GM21367 (cell line): ENCODE measurements at regions not wholly inside any gene's neighbourhood (a gene's known extent, or its start where the extent isn't known, plus 50 kb on each side); places are given as distances from the start of the nearest gene placed in this dataset.
"Not testable (repeated sequence)": the region's sequence is repeated elsewhere in the genome, so short reads cannot be mapped to it uniquely, and the experiment has no call there.

Experiments
- ATAC-seq: cut with Tn5 transposase; IDR thresholded peaks from one replicate; pipeline ENCODE4 v1.9.1; 2021; ENCODE audit not compliant: unreplicated experiment

- ATAC-seq = no peak
Observed at GRCh38 chr4:116059361-116059760, 945.9 kb upstream of the NDST4 start.

DNA sequence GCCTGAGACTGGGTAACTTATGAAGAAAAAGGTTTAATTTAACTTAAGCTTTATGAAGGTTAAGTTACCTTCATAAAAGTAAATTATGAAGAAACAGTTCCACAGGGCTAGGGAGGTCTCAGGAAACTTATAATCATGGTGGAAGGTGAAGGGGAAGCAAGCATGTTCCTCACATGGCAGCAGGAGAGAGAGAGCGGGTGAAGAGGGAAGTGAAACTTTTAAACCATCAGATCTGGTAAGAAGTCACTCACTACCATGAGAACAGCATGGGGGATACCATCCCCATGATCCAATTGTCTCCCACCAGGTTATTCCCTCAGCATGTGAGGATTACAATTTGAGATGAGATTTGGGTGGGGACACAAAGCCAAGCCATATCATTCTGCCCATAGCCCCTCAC, 944.7 kb upstream of the NDST4 start:
- no peak for ATAC-seq

DNA sequence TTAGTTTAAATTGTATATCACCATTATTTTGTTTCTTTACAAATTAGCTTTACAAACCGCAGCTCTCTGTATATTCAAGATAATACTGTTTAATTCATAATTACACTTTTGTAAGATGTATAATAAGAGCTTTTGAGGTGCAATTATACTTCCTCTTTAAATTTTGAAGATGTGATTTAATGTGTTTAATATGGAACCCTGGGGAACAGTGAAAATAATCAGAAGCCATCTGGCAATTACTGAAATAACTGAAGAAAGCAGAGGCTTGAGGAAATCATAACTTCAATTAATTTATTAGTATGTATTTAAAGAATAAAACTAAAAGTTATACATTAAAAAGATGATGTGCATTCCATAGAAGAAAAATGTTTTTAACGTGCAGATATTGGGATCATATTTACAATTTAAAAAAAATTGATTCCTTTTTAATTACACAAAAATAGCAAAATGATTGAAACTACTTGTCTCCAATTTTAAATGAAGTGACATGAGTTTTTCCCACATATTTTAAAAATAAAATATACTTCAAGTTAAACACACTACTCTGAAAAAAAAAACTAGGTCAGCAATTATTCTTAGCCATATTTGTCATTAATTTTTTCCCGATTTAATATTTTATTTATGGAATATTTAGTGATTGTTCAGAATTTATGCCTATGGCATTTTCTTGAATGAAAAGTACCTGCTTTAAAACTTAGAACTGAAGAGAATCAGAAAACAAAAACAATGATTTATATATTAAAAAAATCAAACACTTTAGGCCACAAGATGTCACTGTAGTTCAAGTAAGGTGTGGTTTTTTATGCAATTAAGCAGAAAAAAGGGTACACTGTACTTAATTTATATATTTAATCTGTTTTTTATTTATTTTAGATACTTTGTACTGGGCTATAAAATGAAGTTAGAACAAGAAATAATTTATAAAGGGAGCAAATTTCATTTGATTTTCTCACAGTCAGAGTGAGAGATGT, 942.7 kb upstream of the NDST4 start:
- no peak for ATAC-seq

DNA sequence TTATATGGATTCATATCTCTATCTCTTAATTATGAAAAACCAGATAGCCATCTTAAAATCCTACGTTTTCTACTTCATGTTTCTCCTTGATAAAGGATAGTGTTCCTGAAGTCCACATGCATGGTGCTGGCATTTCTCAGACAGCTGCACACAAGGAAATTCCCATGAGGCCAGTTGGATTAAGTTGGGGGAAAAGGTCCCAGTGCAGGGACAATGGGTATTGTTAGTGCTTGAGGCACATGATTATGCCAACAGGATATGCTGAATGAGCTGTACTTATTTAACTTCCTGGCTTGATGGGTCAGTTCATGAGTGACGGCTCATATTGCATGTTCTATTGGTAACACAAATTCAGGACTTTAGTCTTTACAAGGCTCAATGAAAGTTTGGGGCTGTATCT, 913.9 kb upstream of the NDST4 start:
- no peak for ATAC-seq

DNA sequence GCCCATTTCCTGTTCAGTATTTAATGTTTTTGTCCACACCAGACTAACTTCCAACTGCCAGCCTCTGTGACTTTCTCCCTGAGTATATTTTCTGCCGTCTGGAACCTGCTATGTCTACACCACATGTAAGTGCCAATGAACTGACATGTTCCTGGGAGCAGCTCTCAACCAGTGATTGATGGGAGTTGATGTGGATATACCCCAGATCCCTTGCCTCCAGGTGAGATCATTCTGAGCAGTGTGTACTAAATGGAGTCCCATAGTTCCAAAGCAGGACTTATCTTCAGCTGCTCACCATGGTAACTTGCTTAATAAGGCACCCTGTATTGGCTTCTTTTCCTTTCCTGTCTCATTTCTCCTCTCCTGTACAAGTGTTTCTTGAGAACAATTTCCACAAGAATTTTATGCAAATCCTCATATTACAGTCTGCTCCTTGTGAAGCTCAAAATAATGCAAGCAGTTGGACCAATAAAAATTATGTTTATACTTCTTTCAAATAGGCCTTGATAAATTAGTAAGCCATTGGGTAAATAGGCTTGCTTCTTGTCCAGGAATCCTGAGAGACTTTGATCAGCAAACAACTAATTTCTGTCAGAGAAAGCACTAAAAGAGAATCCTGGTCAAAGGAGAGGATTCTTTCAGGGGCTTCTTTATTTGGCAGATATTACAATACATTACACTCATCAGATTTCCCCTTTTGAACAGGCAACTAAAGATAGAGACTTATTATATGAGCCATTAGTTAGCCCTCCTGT, 911.7 kb upstream of the NDST4 start:
- no peak for ATAC-seq

DNA sequence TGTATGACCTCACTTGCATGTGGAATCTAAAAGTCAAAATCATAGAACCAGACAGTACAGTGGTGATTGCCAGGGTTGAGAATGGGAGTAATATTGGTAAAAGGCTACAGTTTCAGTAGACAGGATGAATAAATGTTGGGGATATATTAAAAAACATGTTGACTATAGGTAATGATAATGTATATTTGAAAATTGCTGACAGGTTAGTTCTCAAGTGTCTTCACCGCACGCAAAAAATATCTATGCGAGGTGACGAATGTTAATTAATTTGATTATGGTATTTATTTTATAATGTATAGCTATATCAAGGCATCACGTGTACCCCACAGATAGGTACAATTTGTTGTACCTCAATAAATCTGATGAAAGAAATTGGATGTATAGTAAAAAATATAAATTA, 909.6 kb upstream of the NDST4 start:
- no peak for ATAC-seq

DNA sequence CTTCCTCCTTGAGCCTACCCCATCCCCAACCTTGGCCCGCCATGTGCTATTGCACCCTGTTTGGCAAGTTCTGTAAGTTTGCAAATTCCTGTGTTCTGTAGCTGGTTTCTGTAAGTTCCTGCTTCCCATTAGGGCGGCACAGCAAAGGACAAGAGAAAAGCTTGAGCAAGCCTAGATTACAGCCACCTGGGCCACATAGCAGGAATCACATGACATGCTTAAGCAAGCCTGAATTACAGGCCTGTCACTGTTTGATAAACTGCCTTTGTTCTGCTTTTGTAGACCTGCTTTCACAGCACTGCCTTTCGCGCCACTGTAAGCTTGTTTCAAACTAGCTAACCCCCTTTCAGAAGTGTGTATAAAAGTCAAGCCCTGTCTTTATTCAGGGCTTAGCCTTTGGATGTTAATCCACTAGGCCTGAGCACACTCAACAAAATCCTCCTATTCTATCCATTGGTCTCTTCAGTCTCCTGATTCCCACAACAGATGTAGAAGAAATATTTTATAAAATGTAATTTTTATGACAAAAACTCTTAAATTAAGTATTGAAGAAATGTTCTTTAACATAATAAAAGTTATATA, 906.8 kb upstream of the NDST4 start:
- ATAC-seq = no peak

DNA sequence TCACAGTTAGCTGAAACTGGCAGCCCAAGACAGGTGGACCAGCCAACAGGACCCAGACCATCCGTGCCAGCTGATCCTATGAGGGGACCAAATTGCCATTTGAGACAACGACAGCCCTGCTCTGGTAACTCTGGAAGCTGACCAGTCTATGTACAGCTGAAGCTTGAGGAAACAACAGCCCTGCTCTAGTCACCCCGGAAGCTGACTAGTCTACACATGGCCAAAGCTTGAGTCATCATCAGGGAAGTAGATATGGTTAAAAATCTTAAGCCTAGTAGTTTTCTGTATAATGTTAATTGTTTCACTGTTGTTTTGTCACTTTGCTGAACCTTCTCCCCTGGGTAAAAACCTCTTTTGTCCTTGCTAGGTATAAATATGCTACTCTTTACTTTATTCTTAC, 905.4 kb upstream of the NDST4 start:
- ATAC-seq = no peak

- ATAC-seq = no peak
Observed at GRCh38 chr4:116016201-116016600, 902.8 kb upstream of the NDST4 start.

GRCh38 chr4:116015549-116015948, 902.1 kb upstream of the NDST4 start:
- no peak for ATAC-seq

- ATAC-seq = no peak
Observed at GRCh38 chr4:116015062-116015461, 901.6 kb upstream of the NDST4 start.

DNA sequence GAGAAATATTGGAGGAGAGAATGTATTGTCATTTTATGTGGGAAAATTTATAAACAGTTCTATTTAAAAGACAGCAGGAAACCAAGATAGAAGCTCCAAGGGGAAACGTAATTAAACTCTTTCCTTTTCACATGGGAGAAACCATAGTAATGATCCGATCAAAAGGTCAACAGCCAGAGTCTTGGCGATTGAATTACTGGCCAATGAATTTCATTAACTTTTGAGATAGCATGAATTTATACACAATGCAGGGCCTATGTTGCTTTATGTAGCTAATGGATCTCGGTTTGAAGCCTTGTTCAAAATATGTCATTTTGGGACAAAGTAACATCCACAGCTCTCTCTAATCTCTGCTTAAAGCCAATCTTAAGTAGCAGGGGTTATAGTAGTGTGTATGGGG, 897.5 kb upstream of the NDST4 start:
- no peak for ATAC-seq

- ATAC-seq = no peak
Observed at GRCh38 chr4:116005806-116006088, 892.3 kb upstream of the NDST4 start.

DNA sequence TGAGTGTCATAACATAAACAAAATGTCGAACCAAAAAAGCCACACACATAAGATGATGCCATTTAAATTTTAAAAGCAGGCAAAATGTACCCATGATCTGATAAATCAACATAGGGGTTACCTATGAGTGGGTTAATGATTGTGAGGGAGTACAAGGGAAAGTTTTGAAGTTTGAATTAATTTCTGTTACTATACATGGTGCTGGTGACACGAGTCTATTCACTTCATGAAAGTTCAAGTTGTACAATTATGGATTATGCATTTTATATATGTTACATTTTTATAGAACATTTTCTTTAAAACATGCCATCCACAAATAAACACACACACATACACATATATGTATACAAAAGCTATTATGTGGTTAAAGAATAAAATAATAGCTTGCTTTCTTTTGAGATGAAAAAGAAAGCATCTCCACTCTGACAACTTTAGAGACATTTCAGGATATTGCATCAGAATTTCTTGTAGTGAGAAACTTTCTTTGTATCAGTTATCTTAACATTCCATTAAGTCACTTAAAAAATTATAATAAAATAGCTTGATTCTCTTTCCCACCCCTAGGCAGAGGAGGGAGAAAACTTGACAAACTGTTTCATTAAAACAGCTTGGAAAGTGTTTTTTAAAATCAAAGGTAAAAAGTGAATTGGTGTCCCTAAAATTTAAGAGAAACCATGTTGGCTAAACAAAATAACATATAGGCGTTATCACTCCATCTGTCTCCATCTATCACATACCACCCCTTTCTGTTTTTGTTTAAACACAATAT, 891.8 kb upstream of the NDST4 start:
- no peak for ATAC-seq

DNA sequence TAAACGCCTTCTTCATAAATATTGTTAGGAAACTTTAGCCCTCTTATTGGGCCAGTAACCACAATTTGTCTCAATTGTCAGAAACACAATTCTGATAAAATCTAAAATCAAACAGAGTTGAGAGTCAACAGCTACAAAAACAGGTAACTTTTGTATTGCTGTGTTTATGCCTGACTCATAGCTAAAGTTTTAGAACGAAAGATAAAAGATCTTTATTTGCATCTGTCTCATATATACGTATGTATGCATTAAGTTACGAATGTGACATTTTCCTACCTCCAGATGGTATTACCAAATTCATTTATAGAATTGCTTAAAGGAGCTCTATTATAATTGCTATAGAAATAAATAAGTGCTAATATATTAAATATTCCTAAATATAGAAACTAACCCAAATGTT, 887.9 kb upstream of the NDST4 start:
- ATAC-seq = no peak

DNA sequence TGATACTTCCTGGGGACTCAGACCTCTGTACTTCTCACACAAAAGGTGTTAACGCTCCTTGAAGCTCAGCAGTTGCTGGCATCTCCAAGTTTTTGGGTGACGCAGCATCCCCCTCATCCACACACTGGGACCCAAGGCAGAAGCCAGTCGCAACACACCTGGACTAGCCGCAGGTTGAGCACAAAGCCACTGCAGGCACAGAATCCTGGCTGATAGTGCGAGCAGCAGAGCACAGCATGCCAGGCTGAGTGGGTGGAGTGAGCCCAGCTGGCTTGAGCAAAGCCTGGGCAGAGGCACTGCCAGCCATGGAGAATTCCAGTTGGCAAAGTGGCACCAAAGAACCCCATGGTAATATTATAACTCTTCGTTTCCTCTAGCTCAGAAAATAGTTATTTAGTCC, 873.2 kb upstream of the NDST4 start:
- ATAC-seq = no peak

DNA sequence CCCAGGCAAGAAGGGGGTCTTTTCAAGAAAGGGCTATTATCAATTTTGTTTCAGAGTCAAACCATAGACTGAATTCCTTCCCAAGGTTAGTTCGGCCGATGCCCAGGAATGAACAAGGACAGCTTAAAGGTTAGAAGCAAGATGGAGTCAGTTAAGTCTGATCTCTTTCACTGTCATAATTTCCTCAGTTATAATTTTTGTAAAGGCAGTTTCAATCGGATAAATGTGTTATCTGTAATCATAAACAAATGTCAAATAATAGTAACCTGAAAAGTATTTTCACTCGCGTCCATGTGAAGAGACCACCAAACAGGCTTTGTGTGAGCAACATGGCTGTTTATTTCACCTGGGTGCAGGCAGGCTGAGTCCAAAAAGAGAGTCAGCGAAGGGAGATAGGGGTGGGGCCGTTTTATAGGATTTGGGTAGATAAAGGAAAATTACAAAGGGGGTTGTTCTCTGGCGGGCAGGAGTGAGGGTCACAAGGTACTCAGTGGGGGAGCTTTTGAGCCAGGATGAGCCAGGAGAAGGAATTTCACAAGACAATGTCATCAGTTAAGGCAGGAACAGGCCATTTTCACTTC, 862.1 kb upstream of the NDST4 start:
- ATAC-seq = not testable (repeated sequence)

DNA sequence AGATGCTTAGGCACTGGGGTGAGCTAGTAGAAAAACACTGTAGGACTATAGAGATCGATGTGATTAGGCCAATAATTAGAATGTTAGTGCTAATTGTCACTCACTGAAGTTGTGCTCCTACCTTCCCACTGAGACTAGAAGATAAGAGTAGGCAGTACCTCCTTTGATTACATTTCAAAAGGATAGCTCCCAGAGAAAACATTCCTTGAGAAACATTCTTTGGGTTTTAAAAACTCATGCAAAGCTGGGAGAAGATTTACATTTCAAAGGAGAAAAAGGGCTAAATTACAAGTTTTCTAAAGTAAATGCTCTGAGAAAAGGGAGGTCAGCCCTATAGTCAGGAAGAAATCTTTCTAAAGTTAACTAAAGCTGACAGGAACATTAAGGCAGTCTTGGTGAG, 860.3 kb upstream of the NDST4 start:
- no peak for ATAC-seq

DNA sequence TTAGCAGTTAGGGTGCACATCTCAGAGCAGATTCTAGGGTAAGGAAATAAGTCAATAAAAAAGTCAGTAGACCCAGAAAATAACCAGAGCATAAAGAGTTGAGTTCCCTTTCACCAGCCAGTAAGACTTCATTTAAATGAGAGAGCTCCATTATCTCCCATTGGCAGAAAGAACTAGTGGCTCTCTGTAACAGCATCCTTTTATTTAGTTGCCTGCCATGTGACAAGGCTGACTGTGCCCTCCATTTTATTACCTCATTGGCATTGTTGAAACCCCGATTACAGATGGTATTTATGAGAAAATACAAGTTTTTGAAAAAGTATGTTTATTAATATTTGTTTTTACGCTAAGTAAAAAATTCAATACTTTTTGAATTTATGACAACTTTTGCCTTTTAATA, 859.5 kb upstream of the NDST4 start:
- ATAC-seq = no peak

GRCh38 chr4:115970859-115971258, 857.4 kb upstream of the NDST4 start:
- no peak for ATAC-seq

GRCh38 chr4:115969756-115970155, 856.3 kb upstream of the NDST4 start:
- no peak for ATAC-seq
